Loucy (cell line): ENCODE measurements at regions not wholly inside any gene's neighbourhood (a gene's known extent, or its start where the extent isn't known, plus 50 kb on each side); places are given as distances from the start of the nearest gene placed in this dataset.

Experiments used
- H2AFZ ChIP-seq: fragments of 200-600 bp; sonication (generic); 2 replicates; pipeline ENCODE4 v1.6.0; 2016; ENCODE audit warnings: antibody characterized with exemption, mild to moderate bottlenecking, low read length, moderate library complexity
- H3F3A ChIP-seq: fragments of 200-600 bp; 2 replicates; pipeline ENCODE4 v1.6.0; 2016; ENCODE audit warnings: antibody characterized with exemption, low read depth, mild to moderate bottlenecking
- H3K27me3 ChIP-seq: fragments of 200-600 bp; sonication (generic); 2 replicates; pipeline ENCODE4 v1.6.1; 2014; ENCODE audit warnings: low read length, mild to moderate bottlenecking; ENCODE audit not compliant: insufficient read depth, poor library complexity, severe bottlenecking
- H3K36me3 ChIP-seq: fragments of 200-600 bp; sonication (generic); 2 replicates; pipeline ENCODE4 v1.6.1; 2016; ENCODE audit warnings: low read length; ENCODE audit not compliant: insufficient read depth
- H3K4me1 ChIP-seq: fragments of 200-600 bp; sonication (generic); 2 replicates; pipeline ENCODE4 v1.5.1; 2014; ENCODE audit warnings: low read length, mild to moderate bottlenecking; ENCODE audit not compliant: insufficient read depth, poor library complexity, severe bottlenecking
- H3K4me2 ChIP-seq: fragments of 200-600 bp; sonication (generic); 2 replicates; pipeline ENCODE4 v1.6.0; 2014; ENCODE audit warnings: antibody characterized with exemption, low read length, low read depth, mild to moderate bottlenecking; ENCODE audit not compliant: poor library complexity, severe bottlenecking
- H3K4me3 ChIP-seq: fragments of 200-600 bp; sonication (generic); 2 replicates; pipeline ENCODE4 v1.5.1; 2014; ENCODE audit warnings: low read length, mild to moderate bottlenecking, mixed read lengths; ENCODE audit not compliant: poor library complexity, severe bottlenecking
- H3K79me2 ChIP-seq: fragments of 200-600 bp; sonication (generic); 2 replicates; pipeline ENCODE4 v1.6.1; 2014; ENCODE audit warnings: low read length; ENCODE audit not compliant: insufficient read depth
- H3K9ac ChIP-seq: fragments of 200-600 bp; sonication (generic); 2 replicates; pipeline ENCODE4 v1.6.0; 2014; ENCODE audit warnings: mild to moderate bottlenecking, low read depth, low read length, moderate library complexity; ENCODE audit not compliant: poor library complexity, severe bottlenecking
- H3K9me2 ChIP-seq: fragments of 200-600 bp; sonication (generic); replicated peaks from 2 replicates; pipeline ENCODE4 v1.6.1; 2016; ENCODE audit warnings: low read depth, low read length, mixed read lengths
- H3K9me3 ChIP-seq: fragments of 200-600 bp; sonication (generic); 2 replicates; pipeline ENCODE4 v1.6.1; 2014; ENCODE audit warnings: mild to moderate bottlenecking, antibody characterized with exemption, low read length, low read depth; ENCODE audit not compliant: insufficient read depth
- H4K20me1 ChIP-seq: fragments of 200-600 bp; sonication (generic); 2 replicates; pipeline ENCODE4 v1.6.0; 2014; ENCODE audit warnings: antibody characterized with exemption, low read length, mild to moderate bottlenecking; ENCODE audit not compliant: insufficient read depth, poor library complexity, severe bottlenecking
- EZH2phosphoT487 ChIP-seq: fragments of 200-600 bp; IDR thresholded peaks from 2 replicates; pipeline ENCODE4 v1.6.1; 2018; ENCODE audit warnings: antibody characterized with exemption, mild to moderate bottlenecking, moderate library complexity, borderline replicate concordance
- TF ChIP-seq, protein P1 (sequence below): fragments of 200-600 bp; sonication (generic); conservative IDR thresholded peaks from 2 replicates; pipeline ENCODE4 v1.5.1; 2014; ENCODE audit warnings: mild to moderate bottlenecking, antibody characterized with exemption, low read length

DNA sequence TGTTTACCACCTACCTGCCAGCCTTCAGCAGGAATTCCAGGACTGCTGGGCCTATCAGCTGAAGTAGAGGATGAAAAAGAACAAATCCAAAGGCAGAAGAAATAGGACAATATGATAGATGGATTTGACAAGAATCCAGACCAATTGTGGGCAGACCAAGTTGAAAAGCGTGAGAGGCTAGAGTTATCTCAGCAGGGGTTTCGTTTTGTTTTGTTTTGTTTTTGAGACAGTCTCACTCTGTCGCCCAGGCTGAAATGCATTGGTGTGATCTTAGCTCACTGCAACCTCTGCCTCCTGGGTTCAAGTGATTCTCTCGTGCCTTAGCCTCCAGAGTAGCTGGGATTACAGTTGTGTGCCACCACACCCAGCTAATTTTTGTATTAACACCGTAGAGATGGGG, 113.2 kb downstream of the PALM2AKAP2 start:
- Histone ChIP-seq H3K4me3 (no peak overlapping the region), H3K4me2 (no peak overlapping the region), H3K27me3 (no peaks in the 10 kb centered on the region), H3K9ac (no peak overlapping the region), H3K9me2 (no peaks in the 10 kb centered on the region), H3K79me2 (no peaks in the 10 kb centered on the region), H3K9me3 (no peaks in the 10 kb centered on the region), H4K20me1 (no peaks in the 10 kb centered on the region), H3K36me3 (no peaks in the 10 kb centered on the region), H3K4me1 (peaks cover 8% of the 10 kb centered on the region), H3F3A (no peaks in the 10 kb centered on the region), H2AFZ (no peak overlapping the region)
- TF ChIP-seq, protein P1, sequence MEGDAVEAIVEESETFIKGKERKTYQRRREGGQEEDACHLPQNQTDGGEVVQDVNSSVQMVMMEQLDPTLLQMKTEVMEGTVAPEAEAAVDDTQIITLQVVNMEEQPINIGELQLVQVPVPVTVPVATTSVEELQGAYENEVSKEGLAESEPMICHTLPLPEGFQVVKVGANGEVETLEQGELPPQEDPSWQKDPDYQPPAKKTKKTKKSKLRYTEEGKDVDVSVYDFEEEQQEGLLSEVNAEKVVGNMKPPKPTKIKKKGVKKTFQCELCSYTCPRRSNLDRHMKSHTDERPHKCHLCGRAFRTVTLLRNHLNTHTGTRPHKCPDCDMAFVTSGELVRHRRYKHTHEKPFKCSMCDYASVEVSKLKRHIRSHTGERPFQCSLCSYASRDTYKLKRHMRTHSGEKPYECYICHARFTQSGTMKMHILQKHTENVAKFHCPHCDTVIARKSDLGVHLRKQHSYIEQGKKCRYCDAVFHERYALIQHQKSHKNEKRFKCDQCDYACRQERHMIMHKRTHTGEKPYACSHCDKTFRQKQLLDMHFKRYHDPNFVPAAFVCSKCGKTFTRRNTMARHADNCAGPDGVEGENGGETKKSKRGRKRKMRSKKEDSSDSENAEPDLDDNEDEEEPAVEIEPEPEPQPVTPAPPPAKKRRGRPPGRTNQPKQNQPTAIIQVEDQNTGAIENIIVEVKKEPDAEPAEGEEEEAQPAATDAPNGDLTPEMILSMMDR, result no peak
- TF ChIP-seq EZH2phosphoT487, result no peak

- H3F3A ChIP-seq, result no peaks in the 10 kb centered on the region
- H3K9me2 ChIP-seq, result no peaks in the 10 kb centered on the region
- no peaks in the 10 kb centered on the region for H3K9me3 ChIP-seq
- H3K4me1 ChIP-seq, result peaks cover 7% of the 10 kb centered on the region
- no peaks in the 10 kb centered on the region for H3K36me3 ChIP-seq
- no peak overlapping the region for H3K4me3 ChIP-seq
- no peak overlapping the region for H3K9ac ChIP-seq
- no peaks in the 10 kb centered on the region for H4K20me1 ChIP-seq
- H2AFZ ChIP-seq, result no peak overlapping the region
- TF ChIP-seq, protein P1, result no peak
- TF ChIP-seq EZH2phosphoT487, result no peak
- no peaks in the 10 kb centered on the region for H3K79me2 ChIP-seq
- no peaks in the 10 kb centered on the region for H3K27me3 ChIP-seq
- H3K4me2 ChIP-seq, result no peak overlapping the region
These were observed 114.5 kb downstream of the PALM2AKAP2 start for GRCh38 chr9:109894473-109894872.

DNA sequence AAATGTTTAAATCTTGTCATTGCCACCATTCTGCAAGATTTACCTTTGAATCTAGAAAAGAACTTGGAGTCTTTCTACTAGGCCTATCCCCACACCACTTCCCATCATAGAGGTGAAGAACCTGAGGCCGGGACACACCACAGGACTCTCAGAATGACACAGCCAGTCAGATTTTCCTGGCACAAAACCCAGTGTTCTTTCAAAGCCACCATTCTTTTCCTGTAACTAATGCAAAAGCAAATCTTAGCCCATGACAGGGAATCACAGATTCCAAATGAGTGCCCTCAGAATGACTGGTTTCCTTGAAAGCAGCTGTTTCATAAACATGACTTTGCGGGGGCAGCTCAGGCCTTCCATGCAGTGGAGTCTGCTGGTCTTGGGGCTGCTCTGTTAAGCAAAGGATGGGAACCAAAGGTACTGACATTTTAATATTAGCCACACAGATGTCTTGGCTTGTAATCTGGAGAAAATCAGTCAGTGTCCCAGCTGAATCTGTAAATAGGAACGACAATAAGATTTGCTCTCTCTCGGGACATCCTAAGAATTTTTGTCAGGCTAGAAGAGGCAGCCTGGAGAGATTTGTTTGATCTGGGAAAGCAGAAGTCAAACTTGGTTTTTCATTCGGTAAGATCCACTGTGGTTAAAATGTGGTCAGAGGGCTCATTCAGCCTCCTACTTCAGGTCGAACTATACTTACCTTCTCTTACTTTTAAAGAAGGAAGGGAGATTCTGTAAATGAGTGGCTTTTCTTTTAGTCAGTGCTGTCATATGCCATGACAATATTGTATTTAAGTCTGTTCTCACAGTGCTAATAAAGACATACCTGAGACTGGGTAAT, 115.1 kb downstream of the PALM2AKAP2 start:
- no peaks in the 10 kb centered on the region for H4K20me1 ChIP-seq
- no peaks in the 10 kb centered on the region for H3K27me3 ChIP-seq
- H3F3A ChIP-seq, result no peaks in the 10 kb centered on the region
- H3K4me3 ChIP-seq, result no peak overlapping the region
- H3K79me2 ChIP-seq, result no peaks in the 10 kb centered on the region
- no peak overlapping the region for H2AFZ ChIP-seq
- TF ChIP-seq, protein P1, result no peak
- TF ChIP-seq EZH2phosphoT487, result no peak
- H3K4me2 ChIP-seq, result no peak overlapping the region
- no peaks in the 10 kb centered on the region for H3K36me3 ChIP-seq
- no peaks in the 10 kb centered on the region for H3K9me2 ChIP-seq
- peaks cover 11% of the 10 kb centered on the region for H3K4me1 ChIP-seq
- H3K9ac ChIP-seq, result no peak overlapping the region
- no peaks in the 10 kb centered on the region for H3K9me3 ChIP-seq
